Sigmoid colon (tissue), 6 donors: ENCODE measurements at regions not wholly inside any gene's neighbourhood (a gene's known extent, or its start where the extent isn't known, plus 50 kb on each side); places are given as distances from the start of the nearest gene placed in this dataset.

Experiments used
- DNase-seq: peaks from one replicate; pipeline ENCODE4 v3.0.0-alpha.2; 2019
- H3K27ac ChIP-seq, 4 donors: fragments of 200-600 bp; sonication (generic); one replicate each; pipeline ENCODE4 v1.5.1; 2016 to 2019; ENCODE audit warnings: mild to moderate bottlenecking in 1 of 4
- H3K27me3 ChIP-seq, 3 donors: fragments of 200-600 bp; sonication (generic); one replicate each; pipeline ENCODE4 v1.5.1; 2019; ENCODE audit warnings: mild to moderate bottlenecking in 1 of 3
- H3K36me3 ChIP-seq, 4 donors: fragments of 200-600 bp; sonication (generic); one replicate each; pipeline ENCODE4 v1.5.1; 2016 to 2019
- H3K4me1 ChIP-seq, 4 donors: fragments of 200-600 bp; sonication (generic); one replicate each; pipeline ENCODE4 v1.5.1; 2017 to 2019
- H3K4me3 ChIP-seq, 4 donors: fragments of 200-600 bp; sonication (generic); one replicate each; pipeline ENCODE4 v1.5.1; 2017 to 2019; ENCODE audit warnings: mild to moderate bottlenecking in 2 of 4, moderate library complexity in 1 of 4
- H3K9me3 ChIP-seq, 4 donors: fragments of 200-600 bp in 3 of 4; sonication (generic) in 3 of 4; one replicate each; pipeline versions ENCODE4 v1.5.1 to v1.6.1; 2013 to 2019
- EP300 ChIP-seq, 4 donors: sonication (generic); formaldehyde crosslinking; IDR thresholded peaks; one replicate each; pipeline ENCODE4 v1.6.1; 2017; ENCODE audit warnings: antibody characterized with exemption in 4 of 4
- POLR2A ChIP-seq, 2 donors: fragments of 450-650 bp; IDR thresholded peaks; one replicate each; pipeline ENCODE4 v1.6.1; 2016; ENCODE audit warnings: antibody characterized with exemption in 2 of 2, mild to moderate bottlenecking in 2 of 2, moderate library complexity in 2 of 2
- POLR2AphosphoS5 ChIP-seq, 4 donors: sonication (generic); formaldehyde crosslinking; IDR thresholded peaks; one replicate each; pipeline ENCODE4 v1.6.1; 2017; ENCODE audit warnings: antibody characterized with exemption in 4 of 4
- WGBS, 2 donors: extraction: QIAGEN DNeasy Blood & Tissue Kit; methylation state at CpG; one replicate each; pipeline ENCODE4 v1.1.7; 2013; 5-methylcytosine and 5-hydroxymethylcytosine counted together
- intact Hi-C: fragments of 100-400 bp; cut with DNase I; formaldehyde crosslinking; loops from one replicate; pipeline ENCODE4 v1.15.1; 2023
- TF ChIP-seq, protein P1 (sequence below), 4 experiments: fragments of 450-650 bp in 3 of 4; fragments of 200-600 bp in 1 of 4; IDR thresholded peaks; one replicate each; pipeline ENCODE4 v1.5.1; 2016 to 2019; ENCODE audit warnings: antibody characterized with exemption in 4 of 4, mild to moderate bottlenecking in 3 of 4, moderate library complexity in 2 of 4
- donor health status: healthy with polysubstance abuse.
- donor health status: healthy.

DNA sequence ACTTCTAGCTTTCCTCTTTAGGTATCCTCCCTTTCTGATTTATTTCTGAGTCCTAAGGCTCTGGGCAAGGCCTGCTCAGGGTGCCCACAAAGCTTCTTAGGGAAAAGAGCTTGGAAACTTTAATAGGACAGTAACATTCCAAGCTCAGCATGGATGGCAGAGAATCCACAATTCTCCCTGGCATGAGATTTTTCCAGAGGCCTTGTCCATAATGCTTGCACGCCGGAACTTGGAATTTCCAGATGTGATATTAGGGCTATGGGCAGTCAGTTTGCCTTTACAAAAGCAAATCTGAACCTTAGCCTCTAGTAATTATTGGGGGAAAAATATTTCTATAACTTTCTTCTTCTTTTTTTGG lies 139.0 kb upstream of the RBMS3 start:
- no peak for TF ChIP-seq EP300 (IDR thresholded peaks at IDR 0.05)
- TF ChIP-seq POLR2A (IDR thresholded peaks at IDR 0.05): no peak
- TF ChIP-seq, protein P1, sequence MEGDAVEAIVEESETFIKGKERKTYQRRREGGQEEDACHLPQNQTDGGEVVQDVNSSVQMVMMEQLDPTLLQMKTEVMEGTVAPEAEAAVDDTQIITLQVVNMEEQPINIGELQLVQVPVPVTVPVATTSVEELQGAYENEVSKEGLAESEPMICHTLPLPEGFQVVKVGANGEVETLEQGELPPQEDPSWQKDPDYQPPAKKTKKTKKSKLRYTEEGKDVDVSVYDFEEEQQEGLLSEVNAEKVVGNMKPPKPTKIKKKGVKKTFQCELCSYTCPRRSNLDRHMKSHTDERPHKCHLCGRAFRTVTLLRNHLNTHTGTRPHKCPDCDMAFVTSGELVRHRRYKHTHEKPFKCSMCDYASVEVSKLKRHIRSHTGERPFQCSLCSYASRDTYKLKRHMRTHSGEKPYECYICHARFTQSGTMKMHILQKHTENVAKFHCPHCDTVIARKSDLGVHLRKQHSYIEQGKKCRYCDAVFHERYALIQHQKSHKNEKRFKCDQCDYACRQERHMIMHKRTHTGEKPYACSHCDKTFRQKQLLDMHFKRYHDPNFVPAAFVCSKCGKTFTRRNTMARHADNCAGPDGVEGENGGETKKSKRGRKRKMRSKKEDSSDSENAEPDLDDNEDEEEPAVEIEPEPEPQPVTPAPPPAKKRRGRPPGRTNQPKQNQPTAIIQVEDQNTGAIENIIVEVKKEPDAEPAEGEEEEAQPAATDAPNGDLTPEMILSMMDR (IDR thresholded peaks at IDR 0.05): no peak
- no peak for TF ChIP-seq POLR2AphosphoS5 (IDR thresholded peaks at IDR 0.05)

DNA sequence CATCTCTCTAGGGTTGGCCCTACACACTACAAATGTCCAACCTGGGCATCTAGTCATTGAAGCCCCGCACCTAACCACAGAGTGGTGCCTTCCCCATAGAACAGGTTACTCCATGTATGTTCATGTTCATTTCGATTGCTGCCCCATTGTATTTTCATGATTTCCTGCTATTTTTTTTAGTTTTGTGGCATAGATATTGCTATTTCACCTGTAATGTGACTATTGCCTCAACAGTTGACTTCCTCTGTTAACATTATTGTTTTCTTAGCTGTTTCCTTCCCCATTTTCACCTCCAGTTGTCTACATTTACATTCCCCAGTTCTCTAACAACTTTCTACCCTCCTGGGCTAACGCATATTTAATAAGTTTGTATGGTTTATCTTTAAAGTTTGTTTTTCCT lies 137.7 kb upstream of the RBMS3 start:
- Histone ChIP-seq H3K36me3 (no peaks in the 10 kb centered on the region), H3K9me3 (no peaks in the 10 kb centered on the region), H3K27me3 (no peaks in the 10 kb centered on the region), H3K4me1 (peaks cover 0 to 40% (median 38%) of the 10 kb centered on the region in 4 donors), H3K27ac (no peak overlapping the region), H3K4me3 (no peak overlapping the region)
- no peak for DNase-seq
- intact Hi-C loops: loop anchor here (10.0 kb wide), 1 partner anchor 622 kb away; no protein-coding TSS in a partner anchor
- WGBS, 2 donors: 74 to 87% methylated on average over 3 of the region's 3 CpGs
- TF ChIP-seq, protein P1 (IDR thresholded peaks at IDR 0.05): no peak
- no peak for TF ChIP-seq POLR2AphosphoS5 (IDR thresholded peaks at IDR 0.05)
- TF ChIP-seq EP300 (IDR thresholded peaks at IDR 0.05): no peak
- no peak for TF ChIP-seq POLR2A (IDR thresholded peaks at IDR 0.05)

More for the DNA sequence above, 139.0 kb upstream of the RBMS3 start:
- H3K27me3 ChIP-seq: no peaks in the 10 kb centered on the region
- WGBS, 2 donors: 90 to 93% methylated on average over 2 of the region's 2 CpGs
- no peaks in the 10 kb centered on the region for H3K9me3 ChIP-seq
- intact Hi-C loops: loop anchor here (10.0 kb wide), 1 partner anchor 623 kb away; no protein-coding TSS in a partner anchor
- no peaks in the 10 kb centered on the region for H3K36me3 ChIP-seq
- DNase-seq: no peak
- H3K4me3 ChIP-seq: no peak overlapping the region
- peaks cover 0 to 40% (median 38%) of the 10 kb centered on the region in 4 donors for H3K4me1 ChIP-seq
- peak overlapping the region; percentile 27 to 74 (median 52) for H3K27ac ChIP-seq

DNA sequence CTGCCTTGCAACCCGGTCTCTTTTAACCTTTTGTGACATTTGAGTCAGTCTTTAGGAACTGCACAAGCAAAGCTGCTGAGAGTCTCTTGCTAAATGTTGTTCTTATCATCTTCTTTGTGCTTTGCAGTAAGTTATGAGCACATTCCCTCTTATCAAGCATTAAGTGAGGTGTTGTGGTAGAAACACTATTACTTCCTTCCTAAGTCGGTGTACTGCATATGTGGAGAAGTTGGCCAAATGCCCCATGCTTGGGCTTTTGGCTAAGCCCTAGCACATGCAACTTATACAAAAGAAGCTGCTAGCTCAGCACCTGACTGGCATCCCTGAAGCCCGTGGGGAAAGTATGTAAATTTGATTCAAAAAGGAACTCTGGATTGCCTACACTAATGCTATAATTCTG lies 136.5 kb upstream of the RBMS3 start:
- DNase-seq: no peak
- TF ChIP-seq, protein P1 (IDR thresholded peaks at IDR 0.05): no peak
- TF ChIP-seq POLR2A (IDR thresholded peaks at IDR 0.05) (no peak), EP300 (IDR thresholded peaks at IDR 0.05) (no peak), POLR2AphosphoS5 (IDR thresholded peaks at IDR 0.05) (no peak)
- Histone ChIP-seq H3K9me3 (no peaks in the 10 kb centered on the region), H3K27ac (no peak overlapping the region), H3K27me3 (no peaks in the 10 kb centered on the region), H3K4me3 (no peak overlapping the region), H3K4me1 (peaks cover 0 to 40% (median 38%) of the 10 kb centered on the region in 4 donors), H3K36me3 (no peaks in the 10 kb centered on the region)
- intact Hi-C loops: loop anchor here (10.0 kb wide), 1 partner anchor 620 kb away; no protein-coding TSS in a partner anchor
- 37 to 56% methylated on average over 3 of the region's 3 CpGs for WGBS, 2 donors

DNA sequence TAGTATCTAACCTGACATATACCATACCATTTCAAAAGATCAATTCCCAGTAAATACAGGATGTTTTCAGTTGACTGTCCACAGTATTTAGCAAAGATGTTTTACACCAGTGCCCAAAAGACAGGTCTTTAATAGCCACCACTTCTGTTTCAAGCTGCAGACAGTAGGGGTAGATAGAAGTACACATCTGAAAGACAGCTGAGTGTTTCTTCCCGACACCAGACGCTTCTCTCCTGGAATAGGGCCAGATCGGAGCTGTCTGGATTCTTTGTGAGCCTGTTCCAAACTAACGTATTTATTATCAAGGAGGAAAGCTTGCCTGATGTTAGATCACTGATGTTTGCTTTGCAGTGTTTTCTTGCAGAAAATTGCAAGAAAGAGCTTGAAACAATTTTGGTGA lies 136.1 kb upstream of the RBMS3 start:
- peaks cover 0 to 39% (median 38%) of the 10 kb centered on the region in 4 donors for H3K4me1 ChIP-seq
- no peaks in the 10 kb centered on the region for H3K36me3 ChIP-seq
- no peak overlapping the region for H3K4me3 ChIP-seq
- H3K27me3 ChIP-seq: no peaks in the 10 kb centered on the region
- TF ChIP-seq POLR2AphosphoS5 (IDR thresholded peaks at IDR 0.05): peak in 1 of 4 donors; percentile 14
- TF ChIP-seq, protein P1 (IDR thresholded peaks at IDR 0.05): no peak
- DNase-seq: peak; percentile 71
- 33 to 52% methylated on average over 4 of the region's 4 CpGs for WGBS, 2 donors
- intact Hi-C loops: loop anchor here (10.0 kb wide), 1 partner anchor 620 kb away; no protein-coding TSS in a partner anchor
- no peaks in the 10 kb centered on the region for H3K9me3 ChIP-seq
- H3K27ac ChIP-seq: no peak overlapping the region

DNA sequence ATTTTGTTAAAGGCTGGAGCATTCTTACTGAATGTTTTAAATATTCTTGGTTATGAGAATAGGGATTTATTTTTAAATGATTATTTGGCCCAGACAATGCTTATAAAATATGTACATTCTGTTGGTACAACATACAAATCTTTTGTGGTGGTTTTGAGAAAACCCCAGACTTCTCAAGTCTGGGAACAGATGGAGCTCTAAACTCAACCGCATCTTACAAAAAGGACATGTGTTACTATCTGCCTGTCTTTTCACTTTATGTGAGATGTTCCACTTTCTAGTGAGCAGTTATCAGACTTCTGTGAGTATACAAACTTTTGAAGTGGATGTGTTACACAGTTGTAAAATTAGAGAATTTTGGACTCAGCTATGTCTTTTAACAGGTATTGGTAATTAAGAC lies 135.5 kb upstream of the RBMS3 start:
- no peaks in the 10 kb centered on the region for H3K9me3 ChIP-seq
- no peaks in the 10 kb centered on the region for H3K36me3 ChIP-seq
- TF ChIP-seq POLR2A (IDR thresholded peaks at IDR 0.05) (no peak), POLR2AphosphoS5 (IDR thresholded peaks at IDR 0.05) (no peak), EP300 (IDR thresholded peaks at IDR 0.05) (no peak)
- TF ChIP-seq, protein P1 (IDR thresholded peaks at IDR 0.05): no peak
- no peaks in the 10 kb centered on the region for H3K27me3 ChIP-seq
- WGBS, 2 donors: 82 to 95% methylated on average over 1 of the region's 1 CpG
- no peak for DNase-seq
- H3K27ac ChIP-seq: no peak overlapping the region
- peaks cover 0 to 34% (median 33%) of the 10 kb centered on the region in 4 donors for H3K4me1 ChIP-seq
- H3K4me3 ChIP-seq: no peak overlapping the region
- intact Hi-C loops: loop anchor here (10.0 kb wide), 1 partner anchor 619 kb away; no protein-coding TSS in a partner anchor
